ENCODE measurements at regions not wholly inside any gene's neighbourhood (a gene's known extent, or its start where the extent isn't known, plus 50 kb on each side); places are given as distances from the start of the nearest gene placed in this dataset.

DNA sequence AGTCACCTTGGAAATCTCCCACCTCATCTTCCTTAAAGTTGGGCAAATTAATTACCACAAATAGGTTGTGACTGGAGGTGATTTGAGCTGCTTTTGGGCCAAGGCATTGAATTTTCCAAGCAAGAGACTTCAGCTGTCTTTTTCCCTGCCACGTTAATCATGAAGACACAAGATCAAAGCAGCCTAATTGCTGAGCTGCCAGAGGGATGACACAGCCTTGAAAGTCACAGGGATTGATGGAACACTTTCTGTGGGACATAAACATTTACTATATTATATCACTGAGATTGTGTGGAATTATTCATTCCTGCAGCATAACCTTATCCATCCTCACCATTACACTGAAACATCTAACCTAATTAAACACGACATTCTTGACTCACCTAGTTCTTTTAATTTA lies 172.2 kb downstream of the FAM170A start:
- no peak overlapping the region for H3K27ac ChIP-seq
- TF ChIP-seq, protein P1, sequence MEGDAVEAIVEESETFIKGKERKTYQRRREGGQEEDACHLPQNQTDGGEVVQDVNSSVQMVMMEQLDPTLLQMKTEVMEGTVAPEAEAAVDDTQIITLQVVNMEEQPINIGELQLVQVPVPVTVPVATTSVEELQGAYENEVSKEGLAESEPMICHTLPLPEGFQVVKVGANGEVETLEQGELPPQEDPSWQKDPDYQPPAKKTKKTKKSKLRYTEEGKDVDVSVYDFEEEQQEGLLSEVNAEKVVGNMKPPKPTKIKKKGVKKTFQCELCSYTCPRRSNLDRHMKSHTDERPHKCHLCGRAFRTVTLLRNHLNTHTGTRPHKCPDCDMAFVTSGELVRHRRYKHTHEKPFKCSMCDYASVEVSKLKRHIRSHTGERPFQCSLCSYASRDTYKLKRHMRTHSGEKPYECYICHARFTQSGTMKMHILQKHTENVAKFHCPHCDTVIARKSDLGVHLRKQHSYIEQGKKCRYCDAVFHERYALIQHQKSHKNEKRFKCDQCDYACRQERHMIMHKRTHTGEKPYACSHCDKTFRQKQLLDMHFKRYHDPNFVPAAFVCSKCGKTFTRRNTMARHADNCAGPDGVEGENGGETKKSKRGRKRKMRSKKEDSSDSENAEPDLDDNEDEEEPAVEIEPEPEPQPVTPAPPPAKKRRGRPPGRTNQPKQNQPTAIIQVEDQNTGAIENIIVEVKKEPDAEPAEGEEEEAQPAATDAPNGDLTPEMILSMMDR (conservative IDR thresholded peaks at IDR 0.05): no peak
- TF ChIP-seq ZFX (IDR thresholded peaks at IDR 0.05): no peak

DNA sequence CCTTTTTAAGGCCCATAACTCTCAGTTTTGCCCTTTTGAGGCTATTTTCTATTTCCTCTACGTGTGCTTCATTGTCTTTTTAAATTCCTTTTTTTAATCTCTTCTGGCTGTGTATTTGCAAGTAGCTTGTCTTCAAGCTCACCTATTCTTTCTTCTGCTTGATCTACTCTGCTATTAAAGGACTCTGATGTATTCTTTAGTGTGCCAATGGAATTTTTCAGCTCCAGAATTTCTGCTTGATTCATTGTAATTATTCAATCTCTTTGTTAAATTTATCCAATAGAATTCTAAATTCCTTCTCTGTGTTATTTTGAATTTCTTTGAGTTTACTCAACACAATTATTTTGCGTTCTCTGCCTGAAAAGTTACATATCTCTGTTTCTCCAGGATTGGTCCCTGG lies 178.7 kb downstream of the FAM170A start:
- no peak overlapping the region for H3K27ac ChIP-seq
- TF ChIP-seq, protein P1 (conservative IDR thresholded peaks at IDR 0.05): no peak
- TF ChIP-seq ZFX (IDR thresholded peaks at IDR 0.05): no peak

DNA sequence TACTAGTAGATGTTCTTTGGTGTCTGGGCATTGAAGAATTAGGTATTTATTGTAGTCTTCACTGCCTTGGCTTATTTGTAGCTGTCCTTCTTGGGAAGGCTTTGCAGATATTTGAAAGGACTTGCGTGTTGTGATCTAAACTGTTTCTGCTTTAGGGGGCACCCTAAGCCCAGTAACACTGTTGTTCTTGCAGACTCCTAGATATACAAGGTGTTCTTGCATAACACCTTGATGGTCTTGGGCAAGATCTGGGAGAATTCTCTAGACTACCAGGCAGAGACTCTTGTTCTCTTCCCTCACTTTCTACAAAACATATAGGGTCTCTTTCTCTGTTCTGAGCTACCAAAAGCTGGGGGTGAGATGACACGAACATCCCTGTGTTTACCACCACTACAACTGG lies 179.1 kb downstream of the FAM170A start:
- H3K27ac ChIP-seq: 0 out of 2 replicates have a peak overlapping the region, but pooled peaks have one; percentile 5
- TF ChIP-seq ZFX (IDR thresholded peaks at IDR 0.05): no peak
- TF ChIP-seq, protein P1 (conservative IDR thresholded peaks at IDR 0.05): no peak

DNA sequence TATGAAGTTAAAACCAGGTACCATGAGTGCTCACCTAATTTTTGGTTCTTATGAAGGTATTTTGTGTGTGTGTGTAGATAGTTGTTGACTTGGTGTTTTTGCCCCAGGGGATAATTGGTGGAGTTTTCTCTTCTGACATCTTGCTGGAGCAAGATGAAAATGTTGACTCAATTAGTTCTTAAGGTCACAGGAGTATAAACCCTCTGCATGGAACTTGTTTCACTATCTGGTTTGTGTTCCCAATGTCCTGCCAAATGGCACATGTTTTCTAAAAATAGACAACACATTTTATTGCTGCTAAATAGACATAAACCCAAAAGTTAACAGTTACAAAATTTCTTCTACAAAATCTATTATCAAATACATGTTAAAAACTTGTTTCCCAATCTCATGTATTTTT lies 180.9 kb downstream of the FAM170A start:
- no peak overlapping the region for H3K27ac ChIP-seq

DNA sequence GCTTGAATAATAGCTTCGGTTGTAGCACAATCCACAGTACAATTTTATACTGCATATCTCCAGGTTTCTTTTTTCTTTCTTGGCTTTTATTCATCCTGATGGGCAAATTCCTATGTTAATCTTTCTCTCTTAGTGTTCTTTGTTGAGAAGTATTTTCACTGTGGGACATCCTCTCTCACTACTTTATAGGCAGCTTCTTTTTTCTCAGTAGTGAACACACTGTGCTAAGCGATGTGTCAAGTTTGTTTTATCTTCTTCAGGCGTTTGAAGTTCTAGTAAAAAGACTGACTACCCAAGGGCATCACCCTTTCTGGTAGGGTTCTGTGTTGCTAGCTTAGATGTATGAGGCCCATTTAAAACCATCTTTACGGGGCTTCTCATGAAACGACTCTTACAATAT lies 182.1 kb downstream of the FAM170A start:
- no peak overlapping the region for H3K27ac ChIP-seq
- TF ChIP-seq, protein P1 (conservative IDR thresholded peaks at IDR 0.05): no peak
- TF ChIP-seq ZFX (IDR thresholded peaks at IDR 0.05): no peak

More for the DNA sequence above, 180.9 kb downstream of the FAM170A start:
- no peak for TF ChIP-seq ZFX (IDR thresholded peaks at IDR 0.05)
- TF ChIP-seq, protein P1 (conservative IDR thresholded peaks at IDR 0.05): no peak

DNA sequence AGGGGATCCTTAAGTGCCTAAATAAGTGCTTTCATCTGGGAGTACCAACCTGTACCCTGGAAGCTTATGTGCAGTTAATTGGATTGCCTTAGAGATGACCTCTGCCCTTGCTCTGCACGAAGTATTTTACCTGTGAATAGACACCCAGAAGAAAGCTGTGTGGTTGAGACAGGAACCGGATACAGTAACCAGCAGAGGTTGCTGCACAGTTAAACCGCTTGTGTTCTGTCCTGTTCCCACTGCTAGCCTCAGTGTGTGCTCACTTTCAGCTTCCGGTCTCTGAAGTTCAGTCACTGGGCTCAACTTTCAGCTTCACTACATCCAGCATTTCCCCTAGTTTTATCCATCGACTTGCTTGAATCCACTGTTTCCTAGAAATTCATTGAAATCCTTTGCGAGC lies 185.3 kb downstream of the FAM170A start:
- TF ChIP-seq, protein P1 (conservative IDR thresholded peaks at IDR 0.05): no peak
- no peak for TF ChIP-seq ZFX (IDR thresholded peaks at IDR 0.05)
- H3K27ac ChIP-seq: no peak overlapping the region

DNA sequence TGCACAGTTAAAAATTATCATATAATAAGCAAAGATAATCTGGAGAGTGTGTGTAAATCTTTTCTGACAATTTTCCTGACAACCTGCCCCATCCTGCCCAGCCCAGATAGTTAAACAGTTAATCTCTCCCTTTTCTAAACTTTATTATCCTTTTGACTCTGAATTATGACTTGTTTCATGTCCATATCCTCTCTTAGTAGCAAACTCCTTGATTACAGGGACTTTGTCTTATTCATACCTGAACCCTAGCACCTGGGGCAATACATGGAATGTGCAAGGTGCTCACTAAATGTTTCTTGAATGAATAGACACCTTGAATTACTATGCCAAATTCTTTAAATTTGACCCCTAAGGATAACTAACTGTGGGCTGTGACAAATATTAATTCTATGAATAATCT lies 186.7 kb downstream of the FAM170A start:
- TF ChIP-seq, protein P1 (conservative IDR thresholded peaks at IDR 0.05): no peak
- TF ChIP-seq ZFX (IDR thresholded peaks at IDR 0.05): no peak
- no peak overlapping the region for H3K27ac ChIP-seq

Measured in C4-2B (cell line).